Astrocyte (in vitro differentiated cells and primary cell): ENCODE measurements at regions not wholly inside any gene's neighbourhood (a gene's known extent, or its start where the extent isn't known, plus 50 kb on each side); places are given as distances from the start of the nearest gene placed in this dataset.

Source experiments
- EZH2 ChIP-seq: IDR thresholded peaks from 2 replicates; pipeline ENCODE4 v1.6.1; 2012; ENCODE audit warnings: mild to moderate bottlenecking, low read length, inconsistent platforms; ENCODE audit not compliant: insufficient read depth
- TF ChIP-seq, protein P1 (sequence below): IDR thresholded peaks from 2 replicates; pipeline ENCODE4 v1.5.1; 2011; ENCODE audit warnings: low read depth, mild to moderate bottlenecking, inconsistent platforms, low read length, moderate library complexity; ENCODE audit not compliant: insufficient read depth

DNA sequence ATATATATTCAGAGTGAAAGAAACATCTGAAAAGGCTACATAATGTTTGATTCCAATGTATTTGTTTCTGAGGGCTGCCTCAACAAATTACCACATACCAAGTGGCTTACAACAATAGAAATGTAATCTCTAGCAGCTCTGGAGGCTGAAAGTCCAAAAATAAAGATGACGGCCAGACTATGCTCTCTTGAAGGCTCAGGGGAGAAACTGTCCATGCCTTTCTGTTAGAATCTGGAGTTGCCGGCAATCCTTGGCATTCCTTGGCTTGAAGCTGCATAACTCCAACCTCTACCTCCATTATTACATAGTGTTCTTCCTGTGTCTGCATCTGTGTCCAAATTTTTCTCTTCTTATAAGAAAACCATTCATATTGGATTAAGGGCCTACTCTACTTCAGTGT, 68.1 kb upstream of the PLEKHG7 start:
- TF ChIP-seq, protein P1, sequence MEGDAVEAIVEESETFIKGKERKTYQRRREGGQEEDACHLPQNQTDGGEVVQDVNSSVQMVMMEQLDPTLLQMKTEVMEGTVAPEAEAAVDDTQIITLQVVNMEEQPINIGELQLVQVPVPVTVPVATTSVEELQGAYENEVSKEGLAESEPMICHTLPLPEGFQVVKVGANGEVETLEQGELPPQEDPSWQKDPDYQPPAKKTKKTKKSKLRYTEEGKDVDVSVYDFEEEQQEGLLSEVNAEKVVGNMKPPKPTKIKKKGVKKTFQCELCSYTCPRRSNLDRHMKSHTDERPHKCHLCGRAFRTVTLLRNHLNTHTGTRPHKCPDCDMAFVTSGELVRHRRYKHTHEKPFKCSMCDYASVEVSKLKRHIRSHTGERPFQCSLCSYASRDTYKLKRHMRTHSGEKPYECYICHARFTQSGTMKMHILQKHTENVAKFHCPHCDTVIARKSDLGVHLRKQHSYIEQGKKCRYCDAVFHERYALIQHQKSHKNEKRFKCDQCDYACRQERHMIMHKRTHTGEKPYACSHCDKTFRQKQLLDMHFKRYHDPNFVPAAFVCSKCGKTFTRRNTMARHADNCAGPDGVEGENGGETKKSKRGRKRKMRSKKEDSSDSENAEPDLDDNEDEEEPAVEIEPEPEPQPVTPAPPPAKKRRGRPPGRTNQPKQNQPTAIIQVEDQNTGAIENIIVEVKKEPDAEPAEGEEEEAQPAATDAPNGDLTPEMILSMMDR: no peak
- TF ChIP-seq EZH2: no peak
